ENCODE measurements at regions not wholly inside any gene's neighbourhood (a gene's known extent, or its start where the extent isn't known, plus 50 kb on each side); places are given as distances from the start of the nearest gene placed in this dataset.
"Not testable (repeated sequence)": the region's sequence is repeated elsewhere in the genome, so short reads cannot be mapped to it uniquely, and the experiment has no call there.

DNA sequence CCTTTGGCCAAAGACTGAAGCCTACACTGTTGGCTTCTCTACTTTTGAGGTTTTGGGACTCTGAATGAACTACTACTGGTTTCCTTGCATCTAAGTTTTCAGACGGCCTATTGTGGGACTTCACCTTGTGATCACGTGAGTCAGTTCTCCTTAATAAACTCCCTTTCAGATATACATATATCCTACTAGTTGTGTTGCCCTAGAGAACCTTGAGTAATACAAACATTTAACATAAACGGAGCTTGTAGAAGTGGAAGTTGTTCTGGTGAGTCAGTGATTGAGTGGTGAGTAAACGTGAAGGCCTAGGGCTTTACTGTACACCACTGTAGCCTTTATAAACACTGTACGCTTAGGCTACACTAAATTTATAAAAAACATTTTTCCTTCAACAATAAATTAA lies 107.2 kb upstream of the CDH2 start:
- no peak for DNase-seq

- no peak for DNase-seq
Measured at GRCh38 chr18:28281400-28281799, 104.5 kb upstream of the CDH2 start.

- no peak for DNase-seq
Measured at GRCh38 chr18:28269750-28270149, 92.8 kb upstream of the CDH2 start.

DNA sequence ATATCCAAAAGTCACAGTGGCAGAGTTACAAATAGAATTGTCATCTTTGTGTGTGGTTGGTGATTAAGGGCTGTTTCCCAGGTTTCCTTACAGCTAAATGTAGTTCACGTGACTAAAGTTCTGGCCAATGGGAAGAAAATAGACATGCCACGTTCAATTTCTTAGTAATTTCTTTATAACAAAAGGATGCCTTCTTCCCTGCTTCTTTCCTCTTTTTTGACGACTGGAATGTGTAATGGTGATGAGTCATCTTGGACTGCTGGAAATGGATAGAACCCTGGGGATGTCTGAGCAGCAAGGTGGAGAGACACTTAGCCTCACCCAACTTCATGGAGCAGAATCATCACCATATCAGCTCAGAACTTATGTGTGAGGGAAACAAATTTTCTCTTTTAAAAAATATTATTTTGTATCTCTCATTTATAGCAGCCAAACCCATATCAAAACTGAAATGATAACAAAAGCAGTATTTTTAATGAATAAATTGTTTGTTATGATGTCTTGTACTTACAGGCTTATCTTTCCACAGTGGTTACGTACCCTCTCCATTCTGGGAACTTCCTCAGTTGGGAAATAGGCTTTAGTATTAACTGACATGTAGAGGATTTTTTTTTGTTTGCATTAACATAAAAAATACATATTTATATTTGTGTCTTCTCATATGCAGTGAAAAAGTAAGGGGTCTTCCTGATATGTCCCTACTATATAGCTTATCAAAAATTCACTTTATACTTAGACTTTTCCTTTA lies 91.1 kb upstream of the CDH2 start:
- no peak for DNase-seq

GRCh38 chr18:28267276-28267675 lies 90.3 kb upstream of the CDH2 start:
- no peak for DNase-seq

DNA sequence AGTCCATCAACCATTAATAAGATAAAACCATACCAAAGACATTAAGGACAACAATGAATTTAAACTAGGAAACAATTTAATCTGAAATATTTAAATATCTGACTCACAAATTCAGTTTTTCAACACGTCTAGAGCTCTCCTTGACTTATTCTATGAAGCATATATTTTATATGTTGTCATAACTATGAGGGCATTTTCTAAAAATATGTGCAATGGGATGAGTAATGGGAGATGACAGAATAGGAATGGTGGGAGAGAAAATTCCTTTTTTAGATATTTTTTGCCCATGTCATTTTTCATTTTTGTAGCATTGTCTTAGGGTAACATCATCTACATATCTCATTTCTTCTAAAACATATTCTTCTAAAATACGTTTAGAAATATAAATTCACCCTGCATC lies 79.2 kb upstream of the CDH2 start:
- no peak for DNase-seq

GRCh38 chr18:28248653-28249052 lies 71.7 kb upstream of the CDH2 start:
- no peak for DNase-seq

DNA sequence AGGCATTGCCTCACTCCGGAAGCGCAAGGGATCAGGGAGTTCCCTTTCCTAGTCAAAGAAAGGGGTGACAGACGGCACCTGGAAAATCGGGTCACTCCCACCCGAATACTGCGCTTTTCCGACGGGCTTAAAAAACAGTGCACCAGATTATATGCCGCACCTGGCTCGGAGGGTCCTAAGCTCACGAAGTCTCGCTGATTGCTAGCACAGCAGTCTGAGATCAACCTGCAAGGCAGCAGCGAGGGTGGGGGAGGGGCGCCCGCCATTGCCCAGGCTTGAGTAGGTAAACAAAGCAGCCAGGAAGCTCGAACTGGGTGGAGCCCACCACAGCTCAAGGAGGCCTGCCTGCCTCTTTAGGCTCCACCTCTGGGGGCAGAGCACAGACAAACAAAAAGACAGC lies 63.7 kb upstream of the CDH2 start:
- DNase-seq, result not testable (repeated sequence)

DNA sequence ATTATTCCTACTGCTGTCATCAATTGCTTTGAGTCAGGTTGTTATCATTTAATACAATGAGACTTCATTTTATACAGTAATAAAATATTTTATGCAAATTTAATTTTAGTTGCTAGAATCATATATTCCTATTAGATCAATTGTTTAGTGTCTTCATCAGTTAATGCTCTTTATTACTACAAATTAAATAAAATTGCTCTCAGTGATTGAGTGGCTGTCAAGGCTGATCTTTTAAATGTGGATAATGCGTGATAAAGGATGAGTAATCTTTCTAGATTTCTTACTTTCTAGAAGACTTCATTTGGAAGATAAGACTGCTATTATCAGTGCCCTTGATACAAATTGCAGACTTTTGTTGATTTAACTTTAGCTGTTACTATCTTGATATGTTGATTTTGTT lies 59.6 kb upstream of the CDH2 start:
- DNase-seq, result no peak
